ENCODE measurements at regions not wholly inside any gene's neighbourhood (a gene's known extent, or its start where the extent isn't known, plus 50 kb on each side); places are given as distances from the start of the nearest gene placed in this dataset.
"Not testable (repeated sequence)": the region's sequence is repeated elsewhere in the genome, so short reads cannot be mapped to it uniquely, and the experiment has no call there.

GRCh38 chr5:57429513-57430120 is 53.0 kb downstream of the ACTBL2 start:
- Mint-ChIP-seq H3K27ac (no peak overlapping the region), H3K36me3 (ENCODE audit: insufficient read depth) (no peaks in the 10 kb centered on the region), H3K9me3 (no peaks in the 10 kb centered on the region), H3K4me1 (ENCODE audit: low read depth in 2 of 2) (no peaks in the 10 kb centered on the region), H3K4me3 (no peak overlapping the region), H3K27me3 (peaks cover 0 to 20% of the 10 kb centered on the region in 2 donors)
- ATAC-seq (replicated peaks) (no peak), DNase-seq (no peak)

DNA sequence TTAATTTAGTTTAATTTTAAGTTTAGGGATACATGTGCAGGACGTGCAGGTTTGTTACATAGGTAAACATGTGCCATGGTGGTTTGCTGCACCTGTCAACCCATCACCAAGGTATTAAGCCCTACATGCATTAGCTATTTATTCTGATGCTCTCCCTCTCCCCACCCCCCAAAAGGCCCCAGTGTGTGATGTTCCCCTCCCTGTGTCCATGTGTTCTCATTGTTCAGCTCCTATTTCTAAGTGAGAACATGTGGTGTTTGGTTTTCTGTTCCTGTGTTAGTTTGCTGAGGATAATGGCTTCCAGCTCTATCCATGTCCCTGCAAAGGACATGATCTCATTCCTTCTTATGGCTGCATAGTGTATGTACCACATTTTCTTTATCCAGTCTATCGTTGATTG is 53.6 kb downstream of the ACTBL2 start:
- H3K36me3 Mint-ChIP-seq (ENCODE audit: insufficient read depth); H3K4me3 Mint-ChIP-seq; H3K4me1 Mint-ChIP-seq (ENCODE audit: low read depth in 2 of 2); DNase-seq; H3K27ac Mint-ChIP-seq; ATAC-seq (replicated peaks); H3K9me3 Mint-ChIP-seq: not testable (repeated sequence)
- peaks cover 0 to 20% of the 10 kb centered on the region in 2 donors for H3K27me3 Mint-ChIP-seq

DNA sequence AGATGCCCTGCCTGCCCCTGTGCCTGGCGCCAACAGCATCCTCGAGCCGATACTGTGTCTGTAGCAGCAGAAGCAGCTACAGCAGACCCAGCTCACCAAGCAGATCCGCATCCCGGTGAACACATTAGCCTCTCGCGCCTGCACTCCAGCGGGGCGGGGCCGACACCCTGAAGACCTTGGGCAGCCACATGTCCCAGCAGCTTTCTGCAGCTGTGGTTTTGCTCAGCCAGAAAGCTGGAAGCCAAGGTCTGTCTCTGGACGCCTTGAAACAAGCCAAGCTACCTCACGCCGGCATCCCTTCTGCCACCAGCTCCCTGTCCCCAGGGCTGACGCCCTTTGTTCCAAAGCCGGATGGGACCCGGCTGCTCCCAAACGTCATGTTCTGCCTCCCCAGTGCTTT is 59.6 kb downstream of the ACTBL2 start:
- Mint-ChIP-seq H3K4me3 (no peak overlapping the region), H3K36me3 (ENCODE audit: insufficient read depth) (peaks cover 1% of the 10 kb centered on the region), H3K27ac (no peak overlapping the region), H3K27me3 (peaks cover 0 to 4% of the 10 kb centered on the region in 2 donors), H3K9me3 (no peaks in the 10 kb centered on the region), H3K4me1 (ENCODE audit: low read depth in 2 of 2) (no peaks in the 10 kb centered on the region)
- no peak for DNase-seq
- ATAC-seq (replicated peaks): no peak

GRCh38 chr5:57422341-57422740 is 60.3 kb downstream of the ACTBL2 start:
- Mint-ChIP-seq H3K4me1 (ENCODE audit: low read depth in 2 of 2) (no peaks in the 10 kb centered on the region), H3K9me3 (no peaks in the 10 kb centered on the region), H3K4me3 (no peak overlapping the region), H3K36me3 (ENCODE audit: insufficient read depth) (peaks cover 3% of the 10 kb centered on the region), H3K27ac (no peak overlapping the region), H3K27me3 (no peaks in the 10 kb centered on the region)
- ATAC-seq (replicated peaks) (no peak), DNase-seq (no peak)

- no peak overlapping the region for H3K4me3 Mint-ChIP-seq
- H3K27ac Mint-ChIP-seq: no peak overlapping the region
- no peaks in the 10 kb centered on the region for H3K9me3 Mint-ChIP-seq
- peaks cover 3% of the 10 kb centered on the region for H3K36me3 Mint-ChIP-seq (ENCODE audit: insufficient read depth)
- no peak for DNase-seq
- H3K4me1 Mint-ChIP-seq (ENCODE audit: low read depth in 2 of 2): no peaks in the 10 kb centered on the region
- H3K27me3 Mint-ChIP-seq: peaks cover 0 to 14% of the 10 kb centered on the region in 2 donors
- ATAC-seq (replicated peaks): no peak
Measured at GRCh38 chr5:57420801-57421200, 61.8 kb downstream of the ACTBL2 start.

- ATAC-seq (replicated peaks): no peak
- H3K27ac Mint-ChIP-seq: no peak overlapping the region
- H3K36me3 Mint-ChIP-seq (ENCODE audit: insufficient read depth): peaks cover 3% of the 10 kb centered on the region
Measured at GRCh38 chr5:57417971-57418370, 64.6 kb downstream of the ACTBL2 start.

DNA sequence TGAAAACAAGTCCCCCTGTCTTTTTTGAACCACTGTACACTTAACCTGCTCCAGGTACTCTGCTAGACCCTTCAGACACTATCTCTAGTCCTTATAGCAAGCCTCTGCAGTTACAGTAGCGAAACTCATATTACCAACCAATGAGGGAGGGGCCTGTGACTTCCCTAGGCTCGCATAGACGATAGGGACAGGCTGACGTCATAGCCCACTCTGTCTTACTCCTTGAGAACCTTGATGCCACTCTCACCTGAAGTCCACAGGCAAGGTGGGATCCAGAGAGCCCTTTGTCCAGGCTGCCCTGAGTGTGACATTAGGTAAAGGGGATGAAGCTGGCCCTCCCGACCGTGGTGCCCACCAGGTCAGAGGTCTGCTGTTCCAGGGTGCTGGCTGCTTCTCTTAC is 65.3 kb downstream of the ACTBL2 start:
- ATAC-seq (replicated peaks) (no peak), DNase-seq (no peak)
- peaks cover 0 to 16% of the 10 kb centered on the region in 2 donors for H3K27me3 Mint-ChIP-seq
- no peaks in the 10 kb centered on the region for H3K9me3 Mint-ChIP-seq
- H3K36me3 Mint-ChIP-seq (ENCODE audit: insufficient read depth): peaks cover 3% of the 10 kb centered on the region
- no peaks in the 10 kb centered on the region for H3K4me1 Mint-ChIP-seq (ENCODE audit: low read depth in 2 of 2)
- no peak overlapping the region for H3K27ac Mint-ChIP-seq
- H3K4me3 Mint-ChIP-seq: no peak overlapping the region

More at GRCh38 chr5:57417971-57418370, 64.6 kb downstream of the ACTBL2 start:
- no peaks in the 10 kb centered on the region for H3K9me3 Mint-ChIP-seq
- peaks cover 0 to 16% of the 10 kb centered on the region in 2 donors for H3K27me3 Mint-ChIP-seq
- no peak for DNase-seq
- no peak overlapping the region for H3K4me3 Mint-ChIP-seq
- no peaks in the 10 kb centered on the region for H3K4me1 Mint-ChIP-seq (ENCODE audit: low read depth in 2 of 2)

- Mint-ChIP-seq H3K9me3 (no peaks in the 10 kb centered on the region), H3K36me3 (ENCODE audit: insufficient read depth) (peaks cover 3% of the 10 kb centered on the region), H3K27ac (no peak overlapping the region), H3K4me3 (no peak overlapping the region), H3K27me3 (peaks cover 0 to 16% of the 10 kb centered on the region in 2 donors), H3K4me1 (ENCODE audit: low read depth in 2 of 2) (no peaks in the 10 kb centered on the region)
- no peak for DNase-seq
- ATAC-seq (replicated peaks): no peak
Measured at GRCh38 chr5:57416278-57416994, 66.2 kb downstream of the ACTBL2 start.

DNA sequence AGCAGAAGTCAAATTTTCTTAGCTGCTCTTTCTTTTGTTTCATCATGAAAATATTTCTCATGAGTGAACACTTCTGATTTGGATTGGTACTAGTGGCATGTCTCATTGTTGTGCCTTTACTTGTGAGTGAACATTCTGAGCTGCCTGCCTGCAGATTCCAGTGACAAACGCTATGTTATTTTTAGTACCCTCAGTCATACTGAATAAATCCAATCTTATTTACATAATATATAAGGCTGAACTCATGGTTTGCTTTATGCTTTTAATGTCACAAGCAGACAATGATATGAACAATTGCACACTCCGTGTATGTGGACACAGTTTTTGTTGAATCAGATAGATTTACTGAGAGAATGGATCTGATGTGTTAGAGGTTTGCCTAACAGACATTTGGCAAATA is 67.8 kb downstream of the ACTBL2 start:
- Mint-ChIP-seq H3K36me3 (ENCODE audit: insufficient read depth) (peaks cover 3% of the 10 kb centered on the region), H3K4me3 (no peak overlapping the region), H3K27me3 (peaks cover 0 to 16% of the 10 kb centered on the region in 2 donors), H3K4me1 (ENCODE audit: low read depth in 2 of 2) (no peaks in the 10 kb centered on the region), H3K9me3 (no peaks in the 10 kb centered on the region), H3K27ac (no peak overlapping the region)
- DNase-seq (no peak), ATAC-seq (replicated peaks) (no peak)

DNA sequence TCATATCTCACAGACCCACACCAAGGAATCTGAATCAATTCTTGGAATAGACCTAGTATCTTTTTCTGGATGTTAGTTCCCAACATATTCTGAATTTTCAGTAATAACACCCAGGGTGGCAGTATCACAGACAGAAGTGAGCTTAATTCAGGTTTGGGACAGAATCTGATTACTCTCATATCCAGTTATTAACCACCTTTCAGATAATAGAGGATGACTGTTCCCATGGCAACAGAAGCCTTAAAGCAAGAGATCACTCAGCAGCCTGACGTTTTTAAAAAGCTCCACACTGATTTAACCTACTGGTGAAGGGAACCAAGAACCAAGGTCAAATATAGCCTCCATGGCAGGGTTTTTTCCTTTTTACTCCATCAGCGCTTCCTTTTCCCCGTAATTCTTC is 68.4 kb downstream of the ACTBL2 start:
- Mint-ChIP-seq H3K27ac (no peak overlapping the region), H3K27me3 (peaks cover 0 to 16% of the 10 kb centered on the region in 2 donors), H3K36me3 (ENCODE audit: insufficient read depth) (peaks cover 3% of the 10 kb centered on the region), H3K9me3 (no peaks in the 10 kb centered on the region), H3K4me3 (no peak overlapping the region), H3K4me1 (ENCODE audit: low read depth in 2 of 2) (no peaks in the 10 kb centered on the region)
- ATAC-seq (replicated peaks) (no peak), DNase-seq (no peak)

DNA sequence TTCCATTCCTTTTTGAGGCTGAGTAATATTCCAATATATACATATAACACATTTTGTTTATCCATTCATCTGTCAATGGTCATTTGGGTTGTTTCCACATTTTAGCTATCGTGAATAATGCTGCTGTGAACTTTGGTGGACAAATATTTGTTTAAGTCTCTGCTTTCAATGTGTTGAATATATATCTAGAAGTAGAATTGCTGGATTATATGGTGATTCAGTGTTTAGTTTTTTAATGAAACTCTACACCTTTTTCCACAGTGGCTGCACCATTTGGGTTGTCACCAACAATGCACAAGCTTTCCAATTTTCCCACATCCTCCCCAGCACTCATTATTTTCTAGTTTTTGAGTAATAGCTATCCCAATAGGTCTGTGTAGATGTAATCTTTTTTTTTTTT is 69.5 kb downstream of the ACTBL2 start:
- Mint-ChIP-seq H3K4me1 (ENCODE audit: low read depth in 2 of 2) (no peaks in the 10 kb centered on the region), H3K4me3 (no peak overlapping the region), H3K9me3 (no peaks in the 10 kb centered on the region), H3K27ac (no peak overlapping the region), H3K36me3 (ENCODE audit: insufficient read depth) (peaks cover 3% of the 10 kb centered on the region), H3K27me3 (peaks cover 0 to 16% of the 10 kb centered on the region in 2 donors)
- DNase-seq: no peak
- no peak for ATAC-seq (replicated peaks)

- H3K4me1 Mint-ChIP-seq (ENCODE audit: low read depth in 2 of 2): no peaks in the 10 kb centered on the region
- H3K4me3 Mint-ChIP-seq: no peak overlapping the region
- no peaks in the 10 kb centered on the region for H3K9me3 Mint-ChIP-seq
- no peak overlapping the region for H3K27ac Mint-ChIP-seq
- DNase-seq (no peak), ATAC-seq (replicated peaks) (no peak)
- peaks cover 0 to 16% of the 10 kb centered on the region in 2 donors for H3K27me3 Mint-ChIP-seq
- H3K36me3 Mint-ChIP-seq (ENCODE audit: insufficient read depth): no peaks in the 10 kb centered on the region
Measured at GRCh38 chr5:57412680-57413079, 69.9 kb downstream of the ACTBL2 start.

- Mint-ChIP-seq H3K36me3 (ENCODE audit: insufficient read depth) (no peaks in the 10 kb centered on the region), H3K9me3 (no peaks in the 10 kb centered on the region), H3K4me1 (ENCODE audit: low read depth in 2 of 2) (no peaks in the 10 kb centered on the region), H3K27ac (no peak overlapping the region), H3K27me3 (peaks cover 0 to 13% of the 10 kb centered on the region in 2 donors), H3K4me3 (no peak overlapping the region)
- DNase-seq (no peak), ATAC-seq (replicated peaks) (no peak)
Measured at GRCh38 chr5:57411982-57412381, 70.6 kb downstream of the ACTBL2 start.
